GM12891 (cell line): ENCODE measurements at regions not wholly inside any gene's neighbourhood (a gene's known extent, or its start where the extent isn't known, plus 50 kb on each side); places are given as distances from the start of the nearest gene placed in this dataset.

Experiments
- DNase-seq: peaks from one replicate; pipeline ENCODE4 v3.0.0; 2011; ENCODE audit warnings: low spot score; ENCODE audit not compliant: insufficient read length
- FAIRE-seq: peaks from 2 replicates; lab custom pipeline; 2011; peaks lifted over from hg19 to GRCh38; lab: Jason Lieb, UNC
- PAX5 ChIP-seq: IDR thresholded peaks from 2 replicates; pipeline ENCODE4 v1.6.1; 2011; ENCODE audit warnings: low read length, moderate library complexity, mild to moderate bottlenecking; ENCODE audit not compliant: insufficient read depth, severe bottlenecking
- POLR2A ChIP-seq: IDR thresholded peaks from 2 replicates; pipeline ENCODE4 v1.6.1; 2011; ENCODE audit warnings: low read depth, low read length, control low read depth
- POLR2AphosphoS5 ChIP-seq: IDR thresholded peaks from 2 replicates; pipeline ENCODE4 v1.6.1; 2011; ENCODE audit warnings: low read depth, low read length, control low read depth
- POU2F2 ChIP-seq: IDR thresholded peaks from 2 replicates; pipeline ENCODE4 v1.6.1; 2011; ENCODE audit warnings: low read depth, mild to moderate bottlenecking, control low read depth, low read length, moderate library complexity
- SPI1 ChIP-seq: IDR thresholded peaks from 2 replicates; pipeline ENCODE4 v1.6.1; 2011; ENCODE audit warnings: low read depth, low read length, control low read depth
- TAF1 ChIP-seq: IDR thresholded peaks from 2 replicates; pipeline ENCODE4 v1.6.1; 2011; ENCODE audit warnings: low read depth, low read length, control low read depth

DNA sequence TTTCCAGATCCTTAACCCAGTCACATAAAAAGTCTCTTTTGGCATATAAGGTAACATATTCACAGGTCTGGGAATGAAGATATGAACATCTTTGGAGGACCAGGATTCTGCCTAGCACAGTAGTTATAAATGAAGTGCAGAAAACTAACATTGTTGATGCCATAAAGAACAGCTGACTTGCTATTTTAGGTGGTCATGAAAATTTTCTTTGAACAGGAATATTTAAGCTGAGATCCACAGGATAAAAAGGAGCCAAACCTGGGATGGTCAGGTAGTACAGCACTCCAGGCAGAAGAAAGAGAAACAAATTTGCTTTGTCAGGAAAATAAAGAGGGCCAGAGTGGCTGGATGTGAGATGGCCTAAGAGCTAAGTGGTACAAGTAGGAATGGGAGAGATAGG is 80.0 kb downstream of the CENPW start:
- DNase-seq (no peak), FAIRE-seq (no peak)
- TF ChIP-seq POLR2A, result no peak
- no peak for TF ChIP-seq TAF1
- TF ChIP-seq POU2F2, result no peak
- no peak for TF ChIP-seq PAX5
- TF ChIP-seq POLR2AphosphoS5, result no peak
- TF ChIP-seq SPI1, result no peak

DNA sequence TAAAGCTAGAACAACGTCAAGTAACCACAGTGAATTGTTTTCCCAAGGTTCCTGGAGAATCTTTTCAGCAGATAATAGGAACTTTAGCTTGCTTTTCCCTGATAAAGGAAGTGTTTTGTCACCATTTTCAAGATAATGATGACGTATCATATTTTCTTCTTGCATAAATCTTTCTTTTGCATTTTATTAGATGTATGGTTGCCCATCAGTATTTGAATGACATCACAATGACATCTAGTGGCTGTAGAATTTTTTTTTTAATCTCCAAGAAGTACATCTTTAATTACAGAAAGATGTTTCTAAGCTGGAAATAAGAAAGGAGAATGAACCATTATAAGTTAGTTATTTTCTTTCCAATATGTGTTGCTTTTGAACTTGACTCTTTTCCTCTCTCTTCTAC is 83.0 kb downstream of the CENPW start:
- TF ChIP-seq POU2F2, result no peak
- no peak for TF ChIP-seq PAX5
- TF ChIP-seq POLR2A, result no peak
- TF ChIP-seq POLR2AphosphoS5, result no peak
- TF ChIP-seq TAF1, result no peak
- no peak for TF ChIP-seq SPI1
- FAIRE-seq (no peak), DNase-seq (no peak)

DNA sequence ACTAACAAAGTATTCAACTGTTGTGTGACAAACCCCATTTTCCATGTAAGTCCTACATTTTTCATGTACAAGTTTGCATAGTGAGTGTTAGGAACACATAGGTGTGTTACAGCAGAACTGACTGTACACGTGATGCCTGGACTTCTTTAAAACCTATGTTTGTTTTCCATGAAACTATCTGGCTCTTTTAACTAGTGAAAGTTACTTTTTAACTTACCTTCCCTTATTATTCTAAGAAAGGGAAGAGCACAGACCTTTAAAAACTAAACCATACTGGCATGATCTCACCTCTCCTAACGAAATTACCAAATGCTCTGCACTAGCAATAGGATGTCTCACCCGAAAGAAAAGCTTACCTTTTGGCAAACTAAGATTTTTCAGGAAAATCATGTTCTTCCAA is 87.8 kb downstream of the CENPW start:
- TF ChIP-seq POU2F2 (no peak), SPI1 (no peak), POLR2A (no peak), TAF1 (no peak), PAX5 (no peak), POLR2AphosphoS5 (no peak)
- FAIRE-seq (no peak), DNase-seq (no peak)

DNA sequence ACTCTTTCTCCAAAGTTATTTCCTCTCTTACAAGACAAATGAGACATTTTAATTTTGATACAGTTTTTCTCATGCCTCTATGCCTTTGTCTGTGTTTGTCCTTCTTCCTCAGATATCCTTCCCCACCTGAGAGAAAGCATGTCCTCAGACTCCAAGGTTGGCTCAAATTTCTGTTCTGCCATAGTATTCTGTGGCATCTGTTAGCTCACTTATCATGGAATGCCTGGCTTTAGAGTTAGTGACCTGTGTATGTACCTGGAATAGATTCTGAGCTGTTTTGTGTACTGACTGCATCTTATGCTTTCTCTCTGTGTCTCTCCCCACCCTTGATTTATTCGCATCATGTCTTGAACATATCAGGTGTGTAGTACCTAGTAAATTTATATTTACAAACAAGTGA is 90.0 kb downstream of the CENPW start:
- no peak for TF ChIP-seq POU2F2
- TF ChIP-seq POLR2A, result no peak
- no peak for TF ChIP-seq SPI1
- TF ChIP-seq POLR2AphosphoS5, result no peak
- DNase-seq, result no peak
- FAIRE-seq, result no peak

- no peak for DNase-seq
- no peak for FAIRE-seq
- TF ChIP-seq POLR2A (no peak), TAF1 (no peak)
Observed at GRCh38 chr6:126432564-126432963, 92.6 kb downstream of the CENPW start.

- FAIRE-seq, result no peak
- DNase-seq, result no peak
- TF ChIP-seq TAF1, result no peak
- TF ChIP-seq POLR2AphosphoS5, result no peak
- no peak for TF ChIP-seq PAX5
- TF ChIP-seq SPI1, result no peak
- no peak for TF ChIP-seq POLR2A
- no peak for TF ChIP-seq POU2F2
Observed at GRCh38 chr6:126433927-126434326, 94.0 kb downstream of the CENPW start.

- FAIRE-seq, result no peak
- TF ChIP-seq POLR2AphosphoS5 (no peak), POLR2A (no peak), SPI1 (no peak), TAF1 (no peak), PAX5 (no peak), POU2F2 (no peak)
- DNase-seq, result no peak
Observed at GRCh38 chr6:126437205-126437604, 97.3 kb downstream of the CENPW start.

DNA sequence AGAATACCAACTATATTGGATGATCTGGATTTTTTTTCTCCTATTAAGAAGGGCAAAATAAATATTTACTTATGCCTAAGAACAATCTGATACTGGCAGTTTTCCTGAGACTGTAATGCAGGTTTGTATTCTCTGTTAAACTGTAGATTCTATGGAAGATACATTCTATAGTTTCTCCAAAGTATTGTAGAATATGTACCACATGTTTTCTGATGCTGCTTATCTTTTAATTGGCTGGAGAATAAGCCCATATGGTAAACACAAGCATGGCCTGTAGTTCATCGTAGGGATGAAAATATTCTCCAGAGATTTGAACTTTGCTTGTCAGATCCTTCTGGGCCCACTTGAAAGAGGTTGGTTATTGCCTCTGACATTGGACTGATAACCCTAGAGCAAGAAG is 99.1 kb downstream of the CENPW start:
- DNase-seq (no peak), FAIRE-seq (no peak)

DNA sequence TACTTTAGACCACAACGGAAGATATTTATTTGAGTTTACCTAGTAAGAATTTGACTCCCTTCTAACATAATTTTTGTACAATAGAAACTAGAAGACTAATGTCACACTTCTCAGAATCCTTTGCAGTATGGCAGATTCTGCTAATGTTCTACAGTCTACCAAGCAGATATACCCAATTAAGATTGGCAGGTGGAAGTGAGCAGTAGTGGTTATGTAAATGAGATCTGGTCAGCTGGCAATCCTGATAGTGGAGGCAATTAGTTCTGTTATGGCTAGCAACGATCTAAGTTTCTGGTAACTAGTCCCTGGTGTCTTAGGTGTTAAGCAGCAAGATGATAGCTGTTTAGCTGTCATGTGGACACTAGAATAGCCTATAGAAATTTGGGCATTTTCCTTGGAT is 101.0 kb downstream of the CENPW start:
- FAIRE-seq (no peak), DNase-seq (no peak)
- TF ChIP-seq PAX5 (no peak), TAF1 (no peak), SPI1 (no peak), POU2F2 (no peak), POLR2AphosphoS5 (no peak), POLR2A (no peak)

More for the DNA sequence above, 99.1 kb downstream of the CENPW start:
- TF ChIP-seq SPI1, result no peak
- TF ChIP-seq POLR2AphosphoS5, result no peak
- TF ChIP-seq POLR2A, result no peak
- TF ChIP-seq PAX5, result no peak
- no peak for TF ChIP-seq TAF1
- TF ChIP-seq POU2F2, result no peak

- FAIRE-seq, result no peak
- no peak for DNase-seq
- TF ChIP-seq TAF1 (no peak), PAX5 (no peak), SPI1 (no peak), POLR2A (no peak)
Observed at GRCh38 chr6:126444659-126445273, 104.9 kb downstream of the CENPW start.
